Caki2 (cell line): ENCODE measurements at regions not wholly inside any gene's neighbourhood (a gene's known extent, or its start where the extent isn't known, plus 50 kb on each side); places are given as distances from the start of the nearest gene placed in this dataset.
A peak's percentile ranks its signal among the peaks of the same experiment; 100 is the strongest.
"Not testable (repeated sequence)": the region's sequence is repeated elsewhere in the genome, so short reads cannot be mapped to it uniquely, and the experiment has no call there.

Source experiments
- DNase-seq: peaks from one replicate; pipeline ENCODE4 v3.0.0-alpha.2; 2015; ENCODE audit warnings: low read depth
- in situ Hi-C: cut with HindIII; loops from 2 replicates; pipeline ENCODE4 v1.10.0; 2016; ENCODE audit warnings: low sequenced_read_pairs, low pct_unique_long_range_greater_than_20kb, mixed read lengths

GRCh38 chr6:4503700-4504099 is 272.5 kb upstream of the CDYL start:
- DNase-seq = no peak
- in situ Hi-C loops = no loop called here

GRCh38 chr6:4496284-4496683 is 279.9 kb upstream of the CDYL start:
- DNase-seq = no peak
- in situ Hi-C loops = no loop called here

DNA sequence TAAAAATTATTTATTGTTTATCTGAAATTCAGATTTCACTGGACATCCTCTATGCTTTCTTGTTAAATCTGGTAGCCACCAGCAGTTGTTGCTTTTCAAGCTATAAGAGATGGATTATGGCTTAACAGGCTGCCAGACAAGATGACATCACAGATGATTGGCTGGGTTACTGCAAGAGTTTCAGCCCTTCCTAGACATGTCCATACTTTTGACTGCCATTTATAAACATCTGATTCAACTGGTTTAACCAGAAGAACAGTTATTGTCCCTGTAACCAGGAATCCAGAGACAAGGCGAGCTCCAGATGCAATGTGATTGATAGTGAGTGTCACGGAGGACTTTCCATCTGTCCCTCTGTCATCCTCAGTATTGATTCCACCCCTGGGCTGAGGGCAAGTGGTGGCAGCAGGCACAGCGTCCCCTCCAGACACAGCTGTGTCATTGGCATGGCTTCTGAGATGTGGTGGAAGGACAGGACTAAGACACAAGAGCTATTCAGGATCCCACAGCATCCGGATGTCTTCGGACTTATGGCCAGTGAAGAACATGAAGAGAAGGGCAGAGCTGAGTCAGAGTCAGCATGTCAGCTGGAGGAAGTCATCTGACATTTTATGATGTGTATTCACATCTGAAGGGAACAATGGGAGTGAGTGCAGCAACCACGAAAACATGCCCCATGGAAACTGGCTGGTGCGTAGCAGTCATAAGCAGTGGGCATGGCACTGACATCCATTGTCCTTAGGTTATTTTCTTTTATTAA is 284.5 kb upstream of the CDYL start:
- no peak for DNase-seq
- in situ Hi-C loops = no loop called here

GRCh38 chr6:4489538-4489937 is 286.7 kb upstream of the CDYL start:
- no peak for DNase-seq
- in situ Hi-C loops = no loop called here

DNA sequence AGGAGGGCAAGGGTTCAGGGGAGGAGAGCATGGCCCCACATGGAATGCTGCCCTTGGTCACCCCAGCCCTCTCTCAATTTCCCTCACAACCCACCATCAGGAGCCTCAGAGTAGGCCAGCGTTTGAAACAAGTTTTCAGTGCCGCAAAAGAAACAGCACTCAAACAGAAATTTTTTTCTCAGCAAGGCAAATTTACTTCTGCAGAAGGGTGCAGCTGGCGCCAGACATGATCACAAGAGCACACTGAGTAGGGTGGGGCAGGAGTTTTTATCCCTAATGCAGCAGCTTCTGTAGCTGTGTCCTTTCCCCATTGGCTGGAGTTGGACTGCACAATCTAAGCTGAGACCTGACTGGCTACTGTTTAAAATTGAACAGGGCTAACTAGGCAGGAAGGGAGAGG is 287.8 kb upstream of the CDYL start:
- DNase-seq = no peak
- in situ Hi-C loops = no loop called here

DNA sequence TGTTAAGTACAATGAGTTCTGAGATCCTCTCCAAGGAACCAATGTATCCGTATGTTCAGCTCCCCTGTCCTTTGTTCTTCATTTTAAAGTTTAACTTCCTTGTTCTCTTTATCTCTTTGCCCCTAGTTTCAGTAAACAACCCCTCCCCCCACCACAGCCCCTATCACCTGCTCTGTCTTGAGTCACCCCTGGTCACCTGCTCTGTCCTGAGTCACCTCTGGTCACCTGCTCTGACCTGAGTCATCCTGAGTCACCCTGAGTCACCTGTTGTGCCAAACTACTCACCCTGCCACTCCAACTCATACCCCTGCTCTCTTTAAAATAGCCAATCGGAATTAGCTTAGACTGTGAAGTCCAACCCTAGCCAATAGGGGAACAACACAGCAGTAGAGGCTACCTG is 288.7 kb upstream of the CDYL start:
- peak; percentile 95 for DNase-seq
- in situ Hi-C loops = no loop called here

DNA sequence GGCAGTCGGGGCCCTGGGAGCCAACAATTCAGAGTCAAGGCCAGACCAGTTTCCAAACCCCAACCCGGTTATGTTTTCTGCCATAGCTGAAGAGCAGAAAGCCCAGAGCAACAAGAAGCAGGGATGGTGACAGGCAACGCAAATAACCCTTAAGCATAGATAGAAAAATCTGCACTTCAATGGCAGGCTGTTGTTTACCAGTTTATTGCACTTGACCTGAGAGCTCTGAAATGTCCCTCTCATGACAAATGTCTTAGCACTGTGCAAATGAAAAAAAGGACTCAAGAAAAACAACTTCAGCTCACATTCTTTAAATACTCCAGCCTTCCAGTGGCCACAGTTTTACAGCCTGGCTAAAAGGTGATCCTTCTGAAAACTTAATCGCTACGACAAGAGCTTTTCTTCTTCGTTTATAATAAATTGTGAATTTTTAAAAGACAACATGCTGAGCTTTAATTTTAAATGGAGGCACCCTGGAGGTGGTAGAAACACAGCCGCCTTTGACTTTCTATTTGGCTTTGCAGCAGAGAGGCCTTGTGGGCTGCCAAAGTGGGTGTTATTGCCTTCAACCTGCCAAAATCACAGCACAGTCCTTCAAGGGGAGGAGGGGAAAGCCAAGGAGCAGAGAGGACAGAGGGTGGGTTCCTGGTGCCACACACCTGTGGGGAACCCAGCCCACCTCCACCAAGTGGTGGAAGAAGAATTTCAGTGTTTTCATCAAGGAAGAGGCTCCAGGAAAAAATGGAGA is 289.5 kb upstream of the CDYL start:
- in situ Hi-C loops = no loop called here
- DNase-seq = no peak

- in situ Hi-C loops = no loop called here
- no peak for DNase-seq
Observed at GRCh38 chr6:4485735-4486134, 290.5 kb upstream of the CDYL start.

DNA sequence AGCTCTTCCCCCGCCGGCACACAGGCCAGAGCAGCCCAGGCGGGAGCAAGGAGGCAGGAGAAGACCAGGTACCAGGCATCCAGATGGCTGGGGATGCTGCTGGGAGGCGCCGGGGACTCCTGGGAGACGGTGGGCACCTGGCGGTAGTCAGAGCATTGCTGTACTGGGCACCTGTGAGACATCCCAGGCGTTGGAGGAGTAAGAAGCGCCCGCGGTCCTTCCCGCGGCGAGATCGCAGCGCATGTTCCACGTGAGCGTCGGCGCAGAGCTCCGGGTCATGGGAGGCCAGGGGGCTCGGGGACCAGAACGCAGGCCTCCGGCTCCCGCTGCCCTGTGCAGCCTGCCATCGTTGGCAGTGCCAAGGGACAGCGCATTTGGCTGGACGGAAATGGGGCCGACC is 293.7 kb upstream of the CDYL start:
- no peak for DNase-seq
- in situ Hi-C loops = no loop called here

GRCh38 chr6:4480788-4481735 is 295.1 kb upstream of the CDYL start:
- no peak for DNase-seq
- in situ Hi-C loops = no loop called here

DNA sequence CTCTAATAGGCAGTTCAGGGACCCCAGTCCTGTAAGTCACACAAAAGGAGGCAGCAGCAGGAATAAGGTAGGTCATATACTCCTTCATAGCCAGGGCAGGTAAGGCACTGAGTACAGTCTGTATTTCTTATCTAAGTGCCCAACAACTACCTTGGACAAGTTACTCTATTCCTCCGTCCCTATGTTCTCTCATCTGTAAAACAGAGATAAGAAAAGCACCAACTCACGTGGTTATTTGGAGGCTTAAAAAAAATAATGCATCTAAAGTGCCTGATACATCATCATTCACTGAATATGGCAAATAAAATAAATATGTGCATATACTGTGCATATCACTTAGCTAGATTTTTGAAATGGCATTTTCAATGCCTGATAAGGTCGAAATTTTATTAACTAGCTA is 298.1 kb upstream of the CDYL start:
- in situ Hi-C loops = no loop called here
- no peak for DNase-seq

DNA sequence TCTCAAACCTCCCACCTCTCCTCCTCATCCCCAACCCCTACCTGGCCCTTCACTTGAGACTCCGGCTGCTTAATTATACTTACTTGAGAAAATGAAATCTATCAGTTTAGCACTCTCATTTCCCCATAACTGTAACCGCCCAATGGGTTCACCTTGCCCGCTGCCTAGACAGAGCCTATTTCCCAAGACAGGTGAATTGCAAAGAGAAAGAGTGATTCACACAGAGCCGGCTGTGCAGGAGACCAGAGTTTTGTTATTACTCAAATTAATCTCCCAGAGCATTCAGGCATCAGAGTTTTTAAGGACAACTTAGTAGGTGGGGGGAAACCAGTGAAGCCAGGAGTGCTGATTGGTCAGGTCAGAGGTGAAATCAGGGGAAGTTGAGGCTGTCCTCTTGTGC is 301.4 kb upstream of the CDYL start:
- in situ Hi-C loops = no loop called here
- no peak for DNase-seq

DNA sequence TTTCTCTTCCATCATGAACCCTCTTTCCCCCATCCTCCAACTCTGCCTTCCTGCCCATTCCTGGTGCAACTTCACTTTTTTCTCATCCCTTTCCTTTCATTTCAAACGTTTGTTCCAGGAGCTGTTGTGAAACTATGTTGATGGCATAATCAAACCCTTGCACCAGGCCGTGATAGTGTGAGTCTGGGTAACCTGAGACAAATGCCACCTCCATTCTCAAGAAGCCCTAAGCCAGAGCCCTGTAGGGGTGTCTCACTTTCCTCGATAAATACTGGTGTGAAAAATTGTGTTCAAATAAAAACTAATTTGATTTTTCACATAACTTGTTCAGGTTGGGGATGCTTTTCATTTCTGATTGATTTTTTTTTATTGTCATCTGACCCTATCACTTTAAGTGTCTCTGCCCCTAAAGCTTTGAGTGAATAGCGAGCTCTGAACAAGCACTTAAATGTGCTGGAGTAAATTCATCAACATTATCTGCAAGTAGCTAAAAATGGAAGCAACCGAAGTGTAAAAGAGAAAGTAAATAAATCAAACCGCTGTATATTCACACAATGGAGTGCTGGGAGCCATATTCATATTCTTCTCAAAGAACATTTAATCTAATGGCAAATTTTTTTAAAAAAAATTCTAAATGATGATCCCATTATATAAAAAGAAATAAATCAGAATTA is 303.1 kb upstream of the CDYL start:
- in situ Hi-C loops = no loop called here
- no peak for DNase-seq

DNA sequence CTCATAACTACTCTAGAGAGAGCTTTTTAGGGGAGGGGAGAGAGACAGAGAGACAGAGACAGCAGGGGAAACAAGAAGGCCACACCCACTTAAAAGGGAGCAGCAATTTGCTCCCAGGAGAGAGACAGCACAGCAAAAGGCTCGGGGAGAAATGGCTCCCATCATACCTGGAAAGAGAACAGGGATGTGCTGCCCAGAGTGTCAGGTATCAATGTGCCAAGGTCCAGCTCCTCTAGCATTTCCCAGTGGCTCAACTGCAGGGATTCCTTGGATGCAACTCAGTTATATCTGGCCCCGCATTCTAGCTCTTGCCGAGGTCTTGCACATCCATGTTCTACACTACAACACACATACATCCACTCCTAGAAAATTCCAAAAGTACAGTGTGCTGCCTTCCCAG is 304.0 kb upstream of the CDYL start:
- no peak for DNase-seq
- in situ Hi-C loops = no loop called here

- in situ Hi-C loops, DNase-seq: not testable (repeated sequence)
Observed at GRCh38 chr6:4471515-4471914, 304.7 kb upstream of the CDYL start.

GRCh38 chr6:4470698-4471210 is 305.4 kb upstream of the CDYL start:
- DNase-seq = no peak
- in situ Hi-C loops = no loop called here

GRCh38 chr6:4466769-4467480 is 309.3 kb upstream of the CDYL start:
- in situ Hi-C loops = no loop called here
- no peak for DNase-seq

GRCh38 chr6:4466261-4466660 is 309.9 kb upstream of the CDYL start:
- in situ Hi-C loops = no loop called here
- peak; percentile 63 for DNase-seq
